GM21528 (cell line): ENCODE measurements at regions not wholly inside any gene's neighbourhood (a gene's known extent, or its start where the extent isn't known, plus 50 kb on each side); places are given as distances from the start of the nearest gene placed in this dataset.
"Not testable (repeated sequence)": the region's sequence is repeated elsewhere in the genome, so short reads cannot be mapped to it uniquely, and the experiment has no call there.

Experiments used
- ATAC-seq: cut with Tn5 transposase; IDR thresholded peaks from one replicate; pipeline ENCODE4 v1.9.1; 2021; ENCODE audit warnings: mild to moderate bottlenecking, moderate library complexity; ENCODE audit not compliant: unreplicated experiment, low FRiP score

DNA sequence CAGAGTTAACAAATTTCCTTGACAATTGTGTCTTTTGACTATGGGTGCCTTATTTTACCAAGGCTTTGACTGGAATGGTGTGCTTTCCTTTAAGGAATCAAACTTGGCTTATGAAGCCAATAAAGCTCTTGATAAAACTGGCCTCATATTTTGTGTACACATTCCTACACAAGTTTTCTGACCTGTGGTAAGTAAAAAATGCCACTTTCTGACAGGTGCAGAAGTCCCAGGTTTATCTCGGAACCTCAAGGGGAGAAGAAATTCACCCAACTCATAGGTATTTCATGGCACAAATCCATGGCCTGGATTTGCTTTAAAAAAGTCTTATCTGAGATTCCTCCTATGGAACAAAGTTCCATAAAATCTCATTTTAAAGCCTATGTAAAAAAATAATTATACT lies 880.6 kb upstream of the LRATD1 start:
- no peak for ATAC-seq

DNA sequence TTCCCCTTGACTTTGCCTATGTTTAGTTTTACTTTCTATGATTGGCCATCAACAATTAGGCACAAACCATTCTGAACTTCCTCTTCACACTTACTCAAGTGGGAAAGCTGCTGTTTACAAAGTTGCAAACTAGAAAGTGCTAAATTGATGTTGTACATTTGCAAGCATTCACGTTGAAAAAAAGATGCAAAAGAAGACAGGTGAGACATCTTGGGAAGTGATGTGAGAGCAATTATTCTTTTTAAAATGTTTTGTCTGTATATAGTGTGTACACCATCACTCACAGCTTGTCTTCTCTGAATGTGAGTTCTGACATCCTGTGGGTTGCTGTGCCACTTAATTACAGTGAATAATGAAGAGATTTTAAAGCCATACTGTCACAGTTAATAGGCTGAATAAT lies 874.1 kb upstream of the LRATD1 start:
- no peak for ATAC-seq

DNA sequence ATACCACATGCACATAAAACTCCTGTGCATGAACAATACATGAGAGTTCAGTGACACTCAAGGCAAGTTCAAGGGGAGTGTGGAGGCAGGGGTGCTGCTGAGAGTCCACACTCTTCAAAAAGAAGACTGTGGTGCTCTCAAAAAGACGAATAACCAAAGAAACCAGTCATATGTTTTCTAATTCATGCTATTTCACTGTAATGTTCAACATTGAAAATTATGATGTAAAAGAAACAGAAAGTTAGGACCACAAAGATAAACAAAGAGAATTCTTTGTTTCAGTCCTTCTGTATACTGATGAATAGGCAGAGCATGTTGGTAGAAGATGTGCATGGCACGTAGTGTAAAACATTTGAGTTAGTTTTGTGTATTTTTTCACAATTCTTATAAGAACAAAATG lies 864.2 kb upstream of the LRATD1 start:
- no peak for ATAC-seq

DNA sequence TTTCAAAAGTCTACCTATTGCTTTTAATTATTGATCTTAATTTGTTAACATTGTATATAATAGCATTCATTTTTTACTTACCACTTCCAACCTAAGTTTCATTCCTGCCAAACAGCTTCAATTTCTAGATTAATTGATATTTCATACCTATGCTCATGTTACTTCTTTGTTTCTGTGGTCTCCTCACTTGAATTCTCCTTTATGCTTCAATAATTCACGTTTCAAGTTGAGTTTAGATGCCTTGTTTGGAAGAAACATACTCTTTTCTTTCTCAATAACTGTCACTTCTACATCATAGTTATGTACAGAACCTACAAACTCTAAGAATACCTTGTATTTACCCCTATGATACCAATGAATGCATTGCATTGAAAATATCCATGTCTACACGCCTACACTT lies 862.2 kb upstream of the LRATD1 start:
- ATAC-seq = no peak

DNA sequence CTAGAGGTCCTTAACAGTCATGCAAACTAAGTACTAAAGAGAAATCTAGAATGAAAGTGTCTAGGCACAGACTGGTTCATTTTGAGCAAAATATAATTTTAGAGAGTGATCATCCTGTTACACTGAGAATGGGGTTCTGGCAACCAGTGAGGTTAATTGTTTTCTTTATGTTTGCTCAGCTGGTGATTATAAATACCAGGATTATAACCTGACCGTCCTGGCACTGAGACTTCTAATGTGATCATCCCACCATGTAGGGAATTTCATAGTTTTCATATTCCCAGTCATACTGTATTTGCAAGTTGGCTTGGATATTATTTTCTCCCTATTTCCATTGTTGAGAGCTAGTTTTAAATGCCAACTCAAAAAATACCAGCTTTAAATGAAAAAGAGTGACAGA lies 852.5 kb upstream of the LRATD1 start:
- no peak for ATAC-seq

DNA sequence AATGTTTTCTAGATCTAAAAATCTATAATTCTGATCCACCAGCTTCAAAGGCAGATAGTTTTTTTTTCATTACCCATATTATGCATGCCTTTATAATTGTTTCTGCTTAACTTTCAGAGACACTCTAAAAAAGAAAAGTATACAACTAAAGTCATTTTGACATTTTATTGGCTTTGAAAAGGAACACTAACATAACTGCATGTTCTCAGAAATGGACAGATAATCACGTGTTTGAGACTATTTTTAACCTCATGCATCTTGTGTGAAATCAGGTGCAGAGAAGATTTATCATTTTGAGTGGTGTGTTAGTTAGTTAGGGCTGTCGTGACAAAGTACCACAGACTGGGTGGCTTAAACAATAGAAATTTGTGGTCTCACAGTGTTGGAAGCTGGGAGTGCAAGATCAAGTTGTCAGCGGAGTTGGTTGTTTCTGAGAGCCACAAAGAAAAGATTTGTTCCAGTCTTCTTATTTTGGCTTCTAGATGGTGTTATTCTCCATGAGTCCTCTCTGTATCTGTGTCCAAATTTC lies 841.4 kb upstream of the LRATD1 start:
- ATAC-seq = no peak

DNA sequence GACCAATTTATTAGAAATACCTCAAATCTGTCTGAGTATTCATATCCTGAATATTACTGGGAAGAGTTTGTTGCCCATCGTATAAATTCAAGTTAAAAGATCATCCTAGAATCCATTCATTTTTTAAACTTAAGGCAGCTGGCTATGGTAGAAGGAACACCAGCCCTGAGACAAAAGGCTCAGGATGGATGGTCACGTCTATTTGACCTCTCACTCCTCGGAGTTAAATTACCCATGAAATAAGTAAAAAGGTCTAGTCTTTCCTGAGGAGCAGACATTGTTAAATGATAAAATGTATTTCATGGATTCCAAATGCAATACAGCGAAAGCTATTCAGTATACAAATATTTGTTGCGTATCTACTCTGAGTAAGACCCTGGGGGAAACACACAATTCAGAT lies 826.0 kb upstream of the LRATD1 start:
- no peak for ATAC-seq

DNA sequence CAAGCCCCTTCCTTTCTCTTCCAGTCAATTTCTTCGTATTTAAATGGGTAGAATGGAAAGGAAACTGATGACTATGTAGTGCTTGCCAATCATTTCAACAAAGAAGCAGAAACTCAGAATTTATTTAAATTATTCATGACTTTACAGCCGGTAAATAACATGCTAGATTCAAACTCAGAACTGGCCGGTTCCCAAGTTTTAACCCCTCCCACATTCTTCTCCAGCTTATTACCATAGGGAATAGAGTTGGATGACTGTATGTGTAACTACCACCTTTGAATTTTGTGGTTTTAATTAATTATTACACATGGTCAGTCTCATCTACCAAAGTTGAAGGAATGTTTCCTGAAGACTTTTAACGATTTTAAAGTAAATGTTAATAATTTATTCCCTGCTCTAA lies 819.3 kb upstream of the LRATD1 start:
- no peak for ATAC-seq

DNA sequence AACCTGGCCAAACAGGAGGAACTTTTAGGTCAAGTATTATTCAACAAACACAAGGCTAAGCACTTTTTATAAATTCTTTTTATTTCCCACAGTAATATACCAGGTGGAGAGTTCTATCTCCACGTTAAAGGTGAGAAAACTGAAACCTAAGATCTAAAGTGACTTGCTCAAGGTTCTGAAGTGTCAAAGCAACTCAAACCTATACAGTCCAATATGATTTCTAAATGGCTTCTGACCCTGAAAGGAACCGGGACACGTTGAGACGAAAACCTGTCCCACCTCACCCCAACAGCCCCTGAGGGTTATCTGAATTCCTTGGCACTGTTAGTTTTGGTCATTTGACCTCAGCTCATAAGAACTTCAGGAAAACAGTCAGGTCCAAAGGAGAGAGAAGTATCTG lies 814.5 kb upstream of the LRATD1 start:
- no peak for ATAC-seq

DNA sequence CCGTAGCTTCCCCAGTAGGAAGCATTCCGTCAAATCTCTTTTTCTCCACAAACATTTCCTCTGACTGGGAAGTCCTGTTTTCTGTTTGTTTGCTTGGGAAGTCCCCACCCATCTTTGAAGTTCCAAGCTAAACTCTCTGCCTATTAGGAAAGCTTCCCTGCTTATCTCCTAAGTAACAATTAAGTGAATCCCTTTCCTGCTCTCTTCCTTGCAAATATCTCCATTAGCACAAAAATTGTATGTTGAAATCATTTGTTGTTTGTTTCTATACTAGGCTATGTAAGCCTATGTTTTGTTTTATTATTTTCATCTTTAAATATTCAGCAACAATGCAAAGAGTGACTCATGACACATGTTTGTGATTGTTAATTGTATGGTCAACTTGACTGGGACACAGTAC lies 812.6 kb upstream of the LRATD1 start:
- no peak for ATAC-seq

DNA sequence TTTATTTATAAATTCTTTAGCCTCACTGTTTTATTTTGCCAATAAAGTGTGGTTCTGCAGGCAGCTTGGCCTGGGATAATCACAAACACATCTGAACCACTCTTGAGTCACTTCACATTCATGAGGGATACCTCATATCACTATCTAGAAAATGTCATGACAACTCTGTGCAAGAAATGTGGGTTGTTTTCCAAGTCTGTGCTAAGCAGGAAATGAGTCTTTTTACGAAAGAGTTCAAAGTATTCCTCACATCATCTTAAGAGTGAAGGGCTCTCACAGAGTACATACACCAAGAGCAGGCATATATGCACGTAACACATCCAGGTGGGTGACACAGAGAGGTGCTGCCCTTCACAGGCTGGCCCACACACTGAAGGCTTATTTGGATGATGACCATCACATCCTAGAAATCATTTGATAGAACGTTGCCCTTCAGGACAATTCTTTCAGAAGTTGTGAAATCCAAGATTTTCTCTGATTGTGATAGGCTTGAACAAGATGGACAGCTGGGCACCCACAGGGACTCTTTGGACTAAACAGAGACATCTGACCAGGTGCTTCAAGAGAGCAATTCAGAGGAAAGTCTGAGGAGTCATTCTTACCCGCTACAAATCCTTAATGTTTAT lies 811.1 kb upstream of the LRATD1 start:
- no peak for ATAC-seq

DNA sequence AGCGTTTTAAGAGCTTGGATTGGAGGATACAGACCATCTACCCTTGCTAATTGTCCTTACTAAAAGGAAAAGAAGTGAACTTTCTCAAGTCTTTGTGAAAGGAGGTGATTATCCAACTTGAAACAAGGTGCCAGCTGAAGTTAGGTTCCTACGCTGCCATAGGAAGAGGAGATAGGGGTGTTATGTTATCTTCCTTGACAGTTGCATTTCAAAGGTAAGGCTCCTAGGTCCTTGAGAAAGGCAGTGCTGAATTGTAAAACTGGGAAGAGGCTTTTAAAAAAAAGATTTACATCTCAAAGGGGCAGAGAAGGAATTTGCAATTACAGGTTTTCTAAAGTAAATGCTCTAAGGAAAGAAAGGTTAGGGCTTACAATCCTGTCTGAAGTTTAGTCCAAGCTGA lies 810.2 kb upstream of the LRATD1 start:
- no peak for ATAC-seq

DNA sequence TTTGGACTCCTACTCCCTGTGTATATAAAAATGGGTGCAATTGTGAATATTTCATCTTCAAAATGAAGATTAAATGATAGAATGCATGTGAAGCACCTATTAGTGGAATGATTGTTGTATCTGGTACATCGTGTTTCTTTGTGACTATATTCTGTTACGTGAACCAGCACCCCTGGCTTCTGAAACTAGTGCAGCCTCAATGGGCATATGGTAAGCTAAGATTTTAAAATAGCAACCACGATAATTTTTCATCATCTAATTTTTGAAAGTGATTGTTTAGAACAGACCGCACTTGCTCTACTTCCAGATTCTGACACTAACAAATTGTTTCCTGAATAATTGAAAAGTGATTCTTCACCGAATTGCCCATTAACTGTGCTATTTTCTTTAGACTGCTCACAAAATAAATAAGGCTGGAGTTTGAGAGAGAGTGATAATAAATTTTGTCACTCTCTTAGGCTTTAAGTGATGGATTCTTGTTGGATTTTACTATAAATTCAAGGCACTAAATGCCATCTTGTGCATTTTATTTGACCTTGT lies 806.1 kb upstream of the LRATD1 start:
- ATAC-seq = no peak

DNA sequence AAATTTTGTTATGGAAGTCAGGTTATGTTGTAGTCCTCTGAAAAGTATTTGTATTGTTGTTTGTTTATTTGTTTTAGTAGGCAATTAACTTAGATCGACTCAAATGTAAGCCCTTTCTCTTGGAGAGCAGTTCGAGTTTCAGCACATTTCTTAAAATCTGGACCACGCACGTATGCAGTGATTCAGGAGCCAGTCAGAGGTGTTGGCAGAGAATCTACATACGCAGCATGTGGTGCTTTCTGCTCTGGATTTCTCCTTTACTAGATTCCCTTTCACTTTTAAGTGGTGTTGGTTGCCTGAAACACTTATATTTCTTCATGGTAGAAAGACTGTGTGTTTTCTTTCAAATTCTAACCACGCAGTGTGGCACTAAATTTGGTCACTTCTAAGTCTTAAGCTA lies 773.9 kb upstream of the LRATD1 start:
- ATAC-seq = no peak

DNA sequence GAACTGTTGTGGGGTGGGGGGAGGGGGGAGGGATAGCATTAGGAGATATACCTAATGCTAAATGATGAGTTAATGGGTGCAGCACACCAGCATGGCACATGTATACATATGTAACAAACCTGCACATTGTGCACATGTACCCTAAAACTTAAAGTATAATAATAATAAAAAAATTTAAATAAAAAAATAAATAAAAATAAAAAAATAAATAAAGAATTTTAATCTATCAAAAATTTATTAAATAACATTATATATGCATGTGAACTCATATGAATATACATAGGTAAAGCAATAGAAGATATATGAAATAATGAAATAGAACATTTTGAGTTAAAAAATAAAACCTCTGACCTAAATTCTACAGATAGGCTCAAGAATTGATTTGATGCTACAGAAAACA lies 764.2 kb upstream of the LRATD1 start:
- ATAC-seq = not testable (repeated sequence)

DNA sequence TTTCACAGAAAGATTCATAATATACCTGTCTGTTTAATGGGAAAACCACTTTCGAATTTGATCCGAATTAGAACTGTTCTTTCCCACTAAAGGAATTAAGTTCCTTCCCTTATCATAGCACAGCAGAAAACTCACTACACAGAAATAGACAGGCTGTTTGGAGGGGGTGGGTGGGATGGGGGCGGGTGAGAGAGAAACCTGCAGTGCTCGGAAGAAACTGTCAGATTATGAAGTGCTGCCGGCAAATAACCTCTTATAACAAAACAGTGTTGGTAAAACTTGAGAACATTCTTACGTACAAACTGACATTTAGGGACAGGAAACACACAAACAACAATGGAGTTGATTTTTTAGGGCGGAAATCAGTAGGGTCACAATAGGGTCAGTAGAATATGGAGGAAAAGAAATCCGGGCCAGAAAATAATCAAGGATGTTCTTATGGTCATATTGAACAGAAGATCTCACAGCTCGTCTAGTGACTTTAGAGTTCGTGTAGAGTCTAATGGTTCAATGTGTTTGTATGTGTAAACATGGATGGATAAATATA lies 756.0 kb upstream of the LRATD1 start:
- no peak for ATAC-seq

DNA sequence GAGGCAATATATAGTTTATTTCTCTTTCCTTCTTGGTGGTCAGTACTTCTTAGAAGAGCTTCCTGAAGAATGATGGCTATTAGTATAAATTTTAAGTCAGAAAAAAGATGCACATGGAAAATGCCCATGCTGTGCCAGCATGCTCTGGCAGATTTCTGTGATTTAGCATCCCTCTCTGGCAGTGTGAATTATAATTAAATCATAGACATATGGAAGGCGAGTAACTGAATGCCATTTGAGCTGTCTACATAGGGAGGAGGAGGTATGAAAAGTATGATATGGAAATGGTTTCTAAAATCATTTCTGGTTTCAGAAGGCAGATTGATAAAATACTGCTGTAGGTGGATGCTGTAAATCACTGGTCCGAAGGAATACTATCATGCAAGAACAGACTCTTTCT lies 754.9 kb upstream of the LRATD1 start:
- ATAC-seq = no peak

DNA sequence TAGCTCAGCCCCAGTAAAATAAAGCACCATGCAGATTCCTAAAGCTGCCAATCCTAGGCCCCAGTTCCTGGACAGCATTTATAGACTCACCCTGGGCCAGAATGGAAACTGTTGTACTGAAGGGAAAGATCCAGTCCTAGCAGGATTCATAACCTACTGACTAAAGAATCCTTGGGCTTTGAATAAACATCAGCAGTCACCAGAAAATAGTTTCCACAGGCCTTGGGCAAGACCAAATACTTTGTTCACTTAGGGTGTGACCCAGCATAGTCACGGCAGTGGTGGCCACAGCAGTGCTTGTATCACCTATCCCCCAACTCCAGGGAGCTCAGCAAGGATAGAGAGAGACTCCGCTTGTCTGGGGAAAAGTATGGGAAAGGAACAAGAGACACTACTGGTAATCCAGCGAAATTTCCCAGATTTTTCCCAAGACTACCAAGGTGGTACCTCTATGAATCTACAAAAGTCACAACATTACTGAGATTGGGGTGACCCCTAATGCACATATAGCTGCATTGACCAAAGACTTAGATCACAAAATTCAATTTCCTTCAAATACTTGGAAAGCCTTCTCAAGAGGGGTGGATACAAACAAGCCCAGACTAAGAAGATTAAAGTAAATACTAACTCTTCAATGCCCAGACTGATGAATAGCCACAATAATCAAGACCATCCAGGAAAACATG lies 748.1 kb upstream of the LRATD1 start:
- ATAC-seq = no peak

DNA sequence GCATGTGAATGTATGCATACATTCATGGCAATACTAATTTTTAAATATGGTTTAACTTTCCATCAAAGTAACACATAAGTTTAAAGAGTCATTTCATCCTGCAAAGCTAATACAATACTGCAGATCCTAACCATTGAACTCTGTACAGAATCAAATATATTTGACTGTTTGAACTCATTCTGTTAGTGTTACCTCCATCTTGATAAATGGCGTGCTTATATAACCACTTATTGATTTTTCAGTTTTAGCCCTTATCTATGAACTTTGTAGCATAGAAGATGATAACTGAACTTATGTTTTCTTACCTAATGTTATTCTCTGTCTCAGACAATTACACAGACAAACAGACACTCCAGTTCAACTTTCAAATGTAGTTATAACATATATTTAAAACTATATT lies 731.0 kb upstream of the LRATD1 start:
- no peak for ATAC-seq

DNA sequence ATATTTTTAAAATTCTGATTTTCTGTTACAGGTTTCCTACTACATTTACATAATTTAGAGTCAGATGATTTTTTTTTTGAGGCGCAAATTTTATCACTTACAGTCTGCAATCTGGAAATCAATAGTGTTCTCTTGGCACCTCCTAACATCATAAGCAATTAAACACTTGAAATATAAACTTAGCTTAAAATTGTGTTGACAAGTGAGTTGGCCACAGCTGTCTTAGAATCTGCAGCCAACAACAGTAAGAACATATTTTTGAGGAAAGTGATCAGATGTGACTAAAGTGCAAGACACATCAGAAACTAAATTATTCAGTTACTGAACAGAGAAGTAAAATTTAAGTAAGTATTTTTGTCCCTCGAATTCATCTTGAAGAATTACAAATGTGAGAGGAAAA lies 726.7 kb upstream of the LRATD1 start:
- no peak for ATAC-seq

DNA sequence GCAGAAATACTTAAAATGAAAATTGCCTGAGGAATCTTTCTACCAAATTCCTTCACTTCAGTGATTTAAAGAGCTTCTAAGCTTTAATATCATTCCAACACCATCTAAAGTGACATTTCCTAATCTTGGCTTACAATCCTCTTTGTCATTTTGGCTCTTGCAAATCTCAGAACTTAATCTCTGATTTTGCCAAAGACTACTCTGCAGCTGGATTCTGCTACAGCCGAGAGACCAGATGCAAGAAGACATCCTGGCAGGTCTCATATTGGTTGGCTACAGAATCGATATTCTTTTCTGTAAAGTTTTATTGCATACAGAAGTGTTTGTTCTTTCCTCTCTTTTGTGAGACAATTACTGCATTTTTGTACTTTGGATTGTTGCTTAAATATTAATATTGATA lies 716.5 kb upstream of the LRATD1 start:
- ATAC-seq = no peak

DNA sequence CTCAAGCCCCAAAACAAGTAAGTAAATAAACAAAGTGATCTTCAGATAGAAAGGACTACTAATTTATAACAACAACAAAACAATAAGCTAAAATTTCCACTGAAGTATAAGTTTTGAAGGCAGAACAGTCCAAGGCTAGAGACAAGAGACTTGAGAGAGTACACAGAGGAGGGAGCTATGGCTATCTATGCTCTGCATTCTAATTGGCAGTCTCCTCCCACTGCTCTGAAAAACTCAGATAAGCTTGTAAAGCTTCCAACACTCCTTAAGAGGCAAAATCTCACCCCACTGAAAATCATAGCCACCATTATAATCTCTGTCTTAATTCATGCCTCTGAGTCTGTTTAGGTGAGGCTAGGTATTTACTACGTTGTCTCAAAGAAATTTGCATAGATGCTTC lies 714.6 kb upstream of the LRATD1 start:
- no peak for ATAC-seq
